Psoas muscle (tissue), 7 donors: ENCODE measurements at regions not wholly inside any gene's neighbourhood (a gene's known extent, or its start where the extent isn't known, plus 50 kb on each side); places are given as distances from the start of the nearest gene placed in this dataset.
"Not testable (repeated sequence)": the region's sequence is repeated elsewhere in the genome, so short reads cannot be mapped to it uniquely, and the experiment has no call there.

Source experiments
- ATAC-seq, 4 donors: fragments of 200-7000 bp; cut with Tn5 transposase; one replicate each; pipeline ENCODE4 v1.9.1; 2020; ENCODE audit warnings: moderate library complexity in 3 of 4, mild to moderate bottlenecking in 2 of 4
- DNase-seq, 2 donors: peaks; one replicate each; pipeline ENCODE4 v3.0.0-alpha.2; 2020
- H3K27ac ChIP-seq: fragments of 200-600 bp; one replicate; pipeline ENCODE4 v1.8.0; 2022
- H3K27me3 ChIP-seq, 3 donors: fragments of 200-600 bp in 1 of 3; one replicate each; pipeline versions ENCODE4 v1.6.1 to v1.8.0; 2013 to 2022; ENCODE audit warnings: low read length in 2 of 3, mild to moderate bottlenecking in 2 of 3, moderate library complexity in 1 of 3; ENCODE audit not compliant: insufficient read depth in 3 of 3
- H3K36me3 ChIP-seq, 2 donors: fragments of 200-600 bp in 1 of 2; one replicate each; pipeline versions ENCODE4 v1.6.1 to v1.8.0; 2013 to 2022; ENCODE audit warnings: low read depth in 1 of 2, mild to moderate bottlenecking in 1 of 2, moderate library complexity in 1 of 2; ENCODE audit not compliant: insufficient read depth in 1 of 2
- H3K4me1 ChIP-seq: fragments of 200-600 bp; one replicate; pipeline ENCODE4 v1.8.0; 2022
- H3K4me3 ChIP-seq: fragments of 200-600 bp; one replicate; pipeline ENCODE4 v1.8.0; 2022; ENCODE audit warnings: mild to moderate bottlenecking
- H3K9me3 ChIP-seq: fragments of 200-600 bp; one replicate; pipeline ENCODE4 v1.8.0; 2022
- CTCF ChIP-seq: fragments of 200-600 bp; IDR thresholded peaks from one replicate; pipeline ENCODE4 v1.8.0; 2022; ENCODE audit warnings: antibody characterized with exemption
- WGBS, 3 donors: extraction: QIAGEN DNeasy Blood & Tissue Kit; methylation state at CpG; one replicate each; pipeline versions ENCODE4 v1.1.6 to v1.1.7; 2013; 5-methylcytosine and 5-hydroxymethylcytosine counted together
- intact Hi-C, 2 donors: fragments of 100-400 bp; cut with DNase I; formaldehyde crosslinking; loops; one replicate each; pipeline versions ENCODE4 v1.11.0 to v1.14.2; 2022
- donor health status: healthy with polysubstance abuse.
- donor health status: DM: no; HTN: no; CAD: no; lungs with moderate emphysema.
- donor health status: Bipolar disorder and iron deficiency.
- donor health status: healthy.
- donor health status: DM: yes; HTN: yes; CAD: no.
- donor health status: DM: no; HTN: no; CAD: no.
- donor health status: DM: yes; HTN: yes; CAD: no.

- H3K36me3 ChIP-seq = no peaks in the 10 kb centered on the region
- no peak for DNase-seq
- TF ChIP-seq CTCF = no peak
- intact Hi-C loops = no loop called here
- no peak overlapping the region for H3K27ac ChIP-seq
- H3K4me1 ChIP-seq = no peaks in the 10 kb centered on the region
- H3K9me3 ChIP-seq = peaks cover 6% of the 10 kb centered on the region
- no peak for ATAC-seq
- no peak overlapping the region for H3K4me3 ChIP-seq
- WGBS, 3 donors = 76 to 81% (median 79%) methylated on average over 5 of the region's 5 CpGs
- H3K27me3 ChIP-seq = no peaks in the 10 kb centered on the region
Measured at GRCh38 chr7:93027044-93027443, 90.7 kb downstream of the SAMD9 start.

GRCh38 chr7:93026425-93026824, 91.4 kb downstream of the SAMD9 start:
- WGBS, 3 donors = 64 to 83% (median 64%) methylated on average over 3 of the region's 3 CpGs
- TF ChIP-seq CTCF = no peak
- intact Hi-C loops = no loop called here
- Histone ChIP-seq H3K36me3 (no peaks in the 10 kb centered on the region), H3K27me3 (no peaks in the 10 kb centered on the region), H3K4me3 (no peak overlapping the region), H3K4me1 (no peaks in the 10 kb centered on the region), H3K9me3 (no peaks in the 10 kb centered on the region), H3K27ac (no peak overlapping the region)
- ATAC-seq = no peak
- DNase-seq = no peak

- TF ChIP-seq CTCF = no peak
- H3K27me3 ChIP-seq = no peaks in the 10 kb centered on the region
- H3K36me3 ChIP-seq = no peaks in the 10 kb centered on the region
- no peak overlapping the region for H3K27ac ChIP-seq
- no peaks in the 10 kb centered on the region for H3K4me1 ChIP-seq
- WGBS, 3 donors = 78 to 82% (median 81%) methylated on average over 2 of the region's 2 CpGs
- ATAC-seq = no peak
- no peak overlapping the region for H3K4me3 ChIP-seq
- no peaks in the 10 kb centered on the region for H3K9me3 ChIP-seq
- intact Hi-C loops = no loop called here
- no peak for DNase-seq
Measured at GRCh38 chr7:93025389-93025788, 92.4 kb downstream of the SAMD9 start.

- DNase-seq, H3K36me3 ChIP-seq, H3K4me1 ChIP-seq, intact Hi-C loops, H3K27ac ChIP-seq, H3K4me3 ChIP-seq, H3K9me3 ChIP-seq, ATAC-seq, H3K27me3 ChIP-seq: not testable (repeated sequence)
- 97 to 99% (median 97%) methylated on average over 6 of the region's 6 CpGs for WGBS, 3 donors
Measured at GRCh38 chr7:93022931-93023478, 94.8 kb downstream of the SAMD9 start.

GRCh38 chr7:93021748-93022147, 96.0 kb downstream of the SAMD9 start:
- H3K27me3 ChIP-seq = no peaks in the 10 kb centered on the region
- H3K4me1 ChIP-seq = peaks cover 3% of the 10 kb centered on the region
- intact Hi-C loops = no loop called here
- no peak for TF ChIP-seq CTCF
- ATAC-seq (no peak), DNase-seq (no peak)
- no peak overlapping the region for H3K4me3 ChIP-seq
- H3K9me3 ChIP-seq = no peaks in the 10 kb centered on the region
- H3K36me3 ChIP-seq = no peaks in the 10 kb centered on the region
- H3K27ac ChIP-seq = no peak overlapping the region
- 73 to 98% (median 97%) methylated on average over 2 of the region's 2 CpGs for WGBS, 3 donors
